Neural progenitor cell (in vitro differentiated cells): ENCODE measurements at regions not wholly inside any gene's neighbourhood (a gene's known extent, or its start where the extent isn't known, plus 50 kb on each side); places are given as distances from the start of the nearest gene placed in this dataset.

Experiments used
- CTCF ChIP-seq: fragments of 200-600 bp; sonication (generic); IDR thresholded peaks from 2 replicates; pipeline ENCODE4 v1.5.1; 2017; ENCODE audit warnings: antibody characterized with exemption, mild to moderate bottlenecking
- EZH2 ChIP-seq: fragments of 200-600 bp; sonication (generic); IDR thresholded peaks from 2 replicates; pipeline ENCODE4 v1.6.1; 2017; ENCODE audit warnings: antibody characterized with exemption, mild to moderate bottlenecking, moderate library complexity

GRCh38 chr4:111979921-111980320 lies 165.3 kb upstream of the FAM241A start:
- no peak for TF ChIP-seq CTCF
- TF ChIP-seq EZH2: no peak
